Cardiac fibroblast (primary cell): ENCODE measurements at regions not wholly inside any gene's neighbourhood (a gene's known extent, or its start where the extent isn't known, plus 50 kb on each side); places are given as distances from the start of the nearest gene placed in this dataset.

Experiments
- DNase-seq, 2 donors: peaks; one replicate each; pipeline versions ENCODE4 v3.0.0 to v3.0.0-alpha.2; 2010; ENCODE audit warnings: low read depth in 2 of 2
- H3K4me3 ChIP-seq, 2 donors: replicated peaks in 1 of 2; 1 replicate in 1 of 2; 2 replicates in 1 of 2; pipeline ENCODE4 v1.5.1; 2011; ENCODE audit warnings: low read depth in 2 of 2, low read length in 2 of 2, mild to moderate bottlenecking in 2 of 2, moderate library complexity in 1 of 2
- CTCF ChIP-seq: IDR thresholded peaks from one replicate; pipeline ENCODE4 v1.5.1; 2011; ENCODE audit warnings: low read depth, mild to moderate bottlenecking, low read length, inconsistent platforms

- peak; percentile 55 to 63 for DNase-seq
- TF ChIP-seq CTCF: no peak
- no peak overlapping the region for H3K4me3 ChIP-seq
Observed at GRCh38 chr13:24038405-24038804, 122.1 kb upstream of the SPATA13 start.

GRCh38 chr13:24038841-24039330 lies 121.6 kb upstream of the SPATA13 start:
- no peak for TF ChIP-seq CTCF
- DNase-seq: peak in 1 of 2 donors; percentile 25
- H3K4me3 ChIP-seq: no peak overlapping the region

- H3K4me3 ChIP-seq: no peak overlapping the region
- TF ChIP-seq CTCF: no peak
- no peak for DNase-seq
Observed at GRCh38 chr13:24039621-24040475, 120.7 kb upstream of the SPATA13 start.

GRCh38 chr13:24040835-24041234 lies 119.7 kb upstream of the SPATA13 start:
- DNase-seq: no peak

GRCh38 chr13:24041651-24042225 lies 118.8 kb upstream of the SPATA13 start:
- H3K4me3 ChIP-seq: no peak overlapping the region
- TF ChIP-seq CTCF: no peak
- DNase-seq: no peak

More at GRCh38 chr13:24040835-24041234, 119.7 kb upstream of the SPATA13 start:
- no peak for TF ChIP-seq CTCF
- H3K4me3 ChIP-seq: no peak overlapping the region

- no peak overlapping the region for H3K4me3 ChIP-seq
- TF ChIP-seq CTCF: no peak
- no peak for DNase-seq
Observed at GRCh38 chr13:24042710-24043440, 117.6 kb upstream of the SPATA13 start.
